Ishikawa (cell line): ENCODE measurements at regions not wholly inside any gene's neighbourhood (a gene's known extent, or its start where the extent isn't known, plus 50 kb on each side); places are given as distances from the start of the nearest gene placed in this dataset.

Source experiments
- CREB1 ChIP-seq: IDR thresholded peaks from 2 replicates; pipeline ENCODE4 v1.6.1; 2012; ENCODE audit warnings: low read depth
- EGR1 ChIP-seq: IDR thresholded peaks from 2 replicates; pipeline ENCODE4 v1.6.1; 2012

GRCh38 chr13:42497798-42498197, 76.2 kb upstream of the TNFSF11 start:
- TF ChIP-seq CREB1 (no peak), EGR1 (no peak)
